Lower leg skin (tissue), 4 donors: ENCODE measurements at regions not wholly inside any gene's neighbourhood (a gene's known extent, or its start where the extent isn't known, plus 50 kb on each side); places are given as distances from the start of the nearest gene placed in this dataset.
"Not testable (repeated sequence)": the region's sequence is repeated elsewhere in the genome, so short reads cannot be mapped to it uniquely, and the experiment has no call there.

Experiments used
- DNase-seq, 2 donors: peaks; one replicate each; pipeline ENCODE4 v3.0.0-alpha.2; 2019; ENCODE audit warnings: low spot score in 2 of 2
- H3K4me3 ChIP-seq: fragments of 200-600 bp; sonication (generic); 2 replicates; pipeline ENCODE4 v1.5.1; 2017; ENCODE audit warnings: mild to moderate bottlenecking, low read depth; ENCODE audit not compliant: poor library complexity, severe bottlenecking
- CTCF ChIP-seq, 3 donors: fragments of 450-650 bp; IDR thresholded peaks; one replicate each; pipeline ENCODE4 v1.5.1; 2016; ENCODE audit warnings: antibody characterized with exemption in 3 of 3, mild to moderate bottlenecking in 3 of 3, moderate library complexity in 2 of 3
- POLR2A ChIP-seq, 2 donors: fragments of 450-650 bp; IDR thresholded peaks; one replicate each; pipeline ENCODE4 v1.6.1; 2016 to 2017; ENCODE audit warnings: antibody characterized with exemption in 2 of 2, mild to moderate bottlenecking in 1 of 2, moderate library complexity in 1 of 2
- WGBS, 2 donors: methylation state at CpG; one replicate each; pipeline ENCODE4 v1.1.5; 2018; 5-methylcytosine and 5-hydroxymethylcytosine counted together
- intact Hi-C: fragments of 100-400 bp; cut with DNase I; formaldehyde crosslinking; loops from one replicate; pipeline ENCODE4 v1.15.0; 2023; ENCODE audit warnings: low total_unique reads

- intact Hi-C loops, result no loop called here
- no peak for DNase-seq
- WGBS, 2 donors, result 91 to 96% methylated on average over 9 of the region's 9 CpGs
- no peak overlapping the region for H3K4me3 ChIP-seq
- TF ChIP-seq POLR2A (IDR thresholded peaks at IDR 0.05) (no peak), CTCF (IDR thresholded peaks at IDR 0.05) (no peak)
These were observed 123.8 kb upstream of the CDH5 start for GRCh38 chr16:66242672-66243071.

GRCh38 chr16:66242206-66242605 lies 124.3 kb upstream of the CDH5 start:
- WGBS, 2 donors, result 69 to 71% methylated on average over 6 of the region's 6 CpGs

GRCh38 chr16:66240631-66241395 lies 125.7 kb upstream of the CDH5 start:
- H3K4me3 ChIP-seq, result no peak overlapping the region
- no peak for DNase-seq
- no peak for TF ChIP-seq POLR2A (IDR thresholded peaks at IDR 0.05)
- no peak for TF ChIP-seq CTCF (IDR thresholded peaks at IDR 0.05)
- intact Hi-C loops, result no loop called here
- WGBS, 2 donors, result 80 to 86% methylated on average over 8 of the region's 8 CpGs

More at GRCh38 chr16:66242206-66242605, 124.3 kb upstream of the CDH5 start:
- DNase-seq, H3K4me3 ChIP-seq, intact Hi-C loops: not testable (repeated sequence)

GRCh38 chr16:66240088-66240487 lies 126.4 kb upstream of the CDH5 start:
- no peak for DNase-seq
- TF ChIP-seq CTCF (IDR thresholded peaks at IDR 0.05) (no peak), POLR2A (IDR thresholded peaks at IDR 0.05) (no peak)
- intact Hi-C loops, result no loop called here
- 91 to 95% methylated on average over 6 of the region's 6 CpGs for WGBS, 2 donors
- no peak overlapping the region for H3K4me3 ChIP-seq

GRCh38 chr16:66238696-66239095 lies 127.8 kb upstream of the CDH5 start:
- 79 to 86% methylated on average over 1 of the region's 1 CpG for WGBS, 2 donors
- no peak for TF ChIP-seq POLR2A (IDR thresholded peaks at IDR 0.05)
- H3K4me3 ChIP-seq, result no peak overlapping the region
- DNase-seq, result no peak
- intact Hi-C loops, result no loop called here

GRCh38 chr16:66236301-66236700 lies 130.2 kb upstream of the CDH5 start:
- intact Hi-C loops, result no loop called here
- 84 to 91% methylated on average over 12 of the region's 12 CpGs for WGBS, 2 donors
- peak in 1 of 2 donors; percentile 64 for DNase-seq
- no peak overlapping the region for H3K4me3 ChIP-seq
- no peak for TF ChIP-seq POLR2A (IDR thresholded peaks at IDR 0.05)
- TF ChIP-seq CTCF (IDR thresholded peaks at IDR 0.05), result no peak
